ENCODE measurements at regions not wholly inside any gene's neighbourhood (a gene's known extent, or its start where the extent isn't known, plus 50 kb on each side); places are given as distances from the start of the nearest gene placed in this dataset.

DNA sequence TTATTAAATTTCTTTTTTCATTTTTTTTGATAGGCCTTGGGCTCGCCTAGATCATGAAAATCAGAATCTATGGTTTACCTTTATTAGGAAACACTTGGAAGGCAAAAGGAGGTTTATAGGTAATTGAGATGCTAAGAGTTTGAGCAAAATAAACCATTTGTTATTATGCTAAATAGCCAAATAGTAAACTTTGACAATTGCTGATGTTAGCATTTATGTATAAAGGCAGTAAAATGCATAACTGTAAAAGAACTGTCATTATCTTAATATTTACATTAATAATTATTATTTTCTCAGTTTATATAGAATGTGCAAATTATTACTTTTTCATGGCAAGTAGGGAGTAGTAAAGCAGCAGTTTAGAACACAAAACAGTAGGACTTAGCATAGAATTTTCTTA, 1737.8 kb upstream of the PRR20A start:
- 92 to 95% methylated on average over 1 of the region's 1 CpG for WGBS, 2 donors
- no peak overlapping the region for H3K4me3 ChIP-seq (replicated peaks in 1 of 3)
- H3K4me1 ChIP-seq, result no peaks in the 10 kb centered on the region
- TF ChIP-seq, protein P1, sequence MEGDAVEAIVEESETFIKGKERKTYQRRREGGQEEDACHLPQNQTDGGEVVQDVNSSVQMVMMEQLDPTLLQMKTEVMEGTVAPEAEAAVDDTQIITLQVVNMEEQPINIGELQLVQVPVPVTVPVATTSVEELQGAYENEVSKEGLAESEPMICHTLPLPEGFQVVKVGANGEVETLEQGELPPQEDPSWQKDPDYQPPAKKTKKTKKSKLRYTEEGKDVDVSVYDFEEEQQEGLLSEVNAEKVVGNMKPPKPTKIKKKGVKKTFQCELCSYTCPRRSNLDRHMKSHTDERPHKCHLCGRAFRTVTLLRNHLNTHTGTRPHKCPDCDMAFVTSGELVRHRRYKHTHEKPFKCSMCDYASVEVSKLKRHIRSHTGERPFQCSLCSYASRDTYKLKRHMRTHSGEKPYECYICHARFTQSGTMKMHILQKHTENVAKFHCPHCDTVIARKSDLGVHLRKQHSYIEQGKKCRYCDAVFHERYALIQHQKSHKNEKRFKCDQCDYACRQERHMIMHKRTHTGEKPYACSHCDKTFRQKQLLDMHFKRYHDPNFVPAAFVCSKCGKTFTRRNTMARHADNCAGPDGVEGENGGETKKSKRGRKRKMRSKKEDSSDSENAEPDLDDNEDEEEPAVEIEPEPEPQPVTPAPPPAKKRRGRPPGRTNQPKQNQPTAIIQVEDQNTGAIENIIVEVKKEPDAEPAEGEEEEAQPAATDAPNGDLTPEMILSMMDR (IDR thresholded peaks at IDR 0.05), result no peak
- TF ChIP-seq POLR2A (IDR thresholded peaks at IDR 0.05), result no peak
- DNase-seq, result no peak
- H3K27ac ChIP-seq, result no peak overlapping the region
- no peaks in the 10 kb centered on the region for H3K36me3 ChIP-seq
- intact Hi-C loops (cut with DNase I), result no loop called here
- no peaks in the 10 kb centered on the region for H3K9me3 ChIP-seq
- H3K27me3 ChIP-seq, result no peaks in the 10 kb centered on the region

DNA sequence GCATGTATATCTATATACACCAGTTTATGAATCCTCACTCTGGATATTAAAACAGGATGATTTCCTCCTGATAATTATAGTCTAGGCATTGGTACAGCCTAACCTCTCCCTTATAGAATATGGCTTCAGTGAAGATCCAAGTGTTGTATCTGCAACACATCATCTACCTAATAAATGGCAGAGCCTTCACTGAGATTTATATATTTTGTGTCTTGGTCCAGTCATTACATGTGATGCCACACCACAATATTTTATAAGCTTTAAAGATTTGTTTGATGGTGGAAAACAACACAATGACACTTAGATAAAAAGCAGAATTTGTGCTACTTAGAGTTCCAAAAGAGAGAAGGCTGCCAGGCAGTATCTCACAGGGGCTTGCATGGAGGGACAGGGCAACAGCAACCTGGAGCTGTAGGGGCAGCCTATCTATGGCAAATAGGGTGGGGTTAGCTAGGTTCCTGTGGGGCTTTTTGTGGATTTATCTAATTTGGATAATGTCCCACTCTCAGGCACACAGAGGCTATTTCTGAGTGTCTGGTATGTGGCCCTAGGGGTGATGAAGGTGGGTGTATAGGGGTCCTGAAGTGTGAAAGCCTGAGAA, 1736.7 kb upstream of the PRR20A start:
- H3K9me3 ChIP-seq, result no peaks in the 10 kb centered on the region
- TF ChIP-seq POLR2A (IDR thresholded peaks at IDR 0.05), result no peak
- TF ChIP-seq, protein P1 (IDR thresholded peaks at IDR 0.05), result no peak
- DNase-seq, result no peak
- H3K27me3 ChIP-seq, result no peaks in the 10 kb centered on the region
- H3K36me3 ChIP-seq, result no peaks in the 10 kb centered on the region
- H3K4me1 ChIP-seq, result no peaks in the 10 kb centered on the region
- no peak overlapping the region for H3K27ac ChIP-seq
- no peak overlapping the region for H3K4me3 ChIP-seq (replicated peaks in 1 of 3)
- intact Hi-C loops (cut with DNase I), result no loop called here

DNA sequence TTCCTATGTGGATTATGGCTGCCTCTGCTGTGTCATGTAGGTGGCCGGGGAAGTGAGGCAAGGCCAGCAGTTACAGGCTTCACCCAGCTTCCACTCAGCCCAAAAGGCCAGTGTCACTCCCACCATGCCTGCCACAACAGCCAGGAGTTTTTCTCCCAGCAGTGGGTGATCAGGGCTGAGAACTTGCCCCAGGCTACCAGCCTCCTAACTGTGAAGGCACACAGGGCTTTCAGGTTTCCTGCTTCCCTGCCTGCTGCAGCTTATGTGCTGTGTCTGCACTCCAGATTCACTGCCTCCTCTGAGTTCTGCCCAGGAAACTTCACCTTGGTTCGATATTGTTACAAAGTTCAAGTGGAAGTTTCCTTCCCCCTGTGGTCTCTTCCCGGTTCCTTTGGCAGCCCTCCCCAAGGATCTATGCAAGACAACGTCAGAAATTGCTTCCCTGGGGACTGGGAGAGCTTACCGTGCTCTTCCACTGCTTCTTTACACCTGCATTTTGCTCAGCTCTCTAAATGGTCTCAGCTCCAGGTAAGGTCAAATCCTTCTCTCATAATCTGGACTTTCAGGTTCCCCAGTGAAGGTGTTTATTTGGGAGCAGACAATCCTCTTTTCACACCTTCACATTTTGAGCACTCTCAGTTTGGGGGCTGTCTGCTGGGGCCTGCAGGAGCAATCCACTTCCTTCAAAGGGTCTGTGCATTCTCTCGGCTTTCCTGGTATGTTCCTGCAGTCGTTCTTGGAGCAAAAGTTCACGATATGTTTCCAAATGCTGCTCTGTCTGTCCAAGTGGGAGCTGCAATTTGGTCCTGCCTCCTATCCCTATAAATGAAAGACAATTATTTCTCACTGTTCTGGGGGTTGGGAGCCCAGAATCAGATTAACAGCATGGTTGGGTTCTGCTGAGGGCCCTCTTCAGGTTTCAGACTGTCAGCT, 1730.1 kb upstream of the PRR20A start:
- Histone ChIP-seq H3K4me3 (replicated peaks in 1 of 3) (no peak overlapping the region), H3K27ac (no peak overlapping the region), H3K9me3 (no peaks in the 10 kb centered on the region), H3K36me3 (no peaks in the 10 kb centered on the region), H3K27me3 (no peaks in the 10 kb centered on the region), H3K4me1 (no peaks in the 10 kb centered on the region)
- DNase-seq, result no peak
- TF ChIP-seq, protein P1 (IDR thresholded peaks at IDR 0.05), result no peak
- TF ChIP-seq POLR2A (IDR thresholded peaks at IDR 0.05), result no peak
- 30 to 42% methylated on average over 8 of the region's 8 CpGs for WGBS, 2 donors
- intact Hi-C loops (cut with DNase I), result no loop called here

DNA sequence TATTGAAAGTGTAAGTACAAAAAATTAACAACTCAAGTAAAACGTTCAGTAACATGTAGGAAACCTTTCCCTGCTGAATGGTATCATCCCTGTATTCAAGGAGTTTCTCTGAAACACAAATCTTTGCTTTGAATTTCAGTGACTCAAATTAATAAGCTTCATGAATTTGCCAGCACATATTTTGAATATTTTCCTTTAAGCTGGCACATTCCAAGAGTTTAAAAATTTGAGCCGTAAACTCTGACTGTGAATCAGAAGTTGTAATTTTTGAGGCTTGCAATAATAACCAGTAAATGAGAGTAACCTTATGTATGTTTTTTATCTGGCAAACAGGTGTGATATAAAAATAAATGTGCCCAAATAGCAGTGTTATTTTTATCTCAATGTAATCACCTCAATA, 1722.6 kb upstream of the PRR20A start:
- H3K9me3 ChIP-seq, result no peaks in the 10 kb centered on the region
- H3K4me1 ChIP-seq, result no peaks in the 10 kb centered on the region
- WGBS, 2 donors, result 78% methylated on average over 2 of the region's 2 CpGs
- H3K27ac ChIP-seq, result no peak overlapping the region
- no peak overlapping the region for H3K4me3 ChIP-seq (replicated peaks in 1 of 3)
- H3K27me3 ChIP-seq, result no peaks in the 10 kb centered on the region
- intact Hi-C loops (cut with DNase I), result no loop called here
- no peak for TF ChIP-seq POLR2A (IDR thresholded peaks at IDR 0.05)
- TF ChIP-seq, protein P1 (IDR thresholded peaks at IDR 0.05), result no peak
- DNase-seq, result no peak
- no peaks in the 10 kb centered on the region for H3K36me3 ChIP-seq

DNA sequence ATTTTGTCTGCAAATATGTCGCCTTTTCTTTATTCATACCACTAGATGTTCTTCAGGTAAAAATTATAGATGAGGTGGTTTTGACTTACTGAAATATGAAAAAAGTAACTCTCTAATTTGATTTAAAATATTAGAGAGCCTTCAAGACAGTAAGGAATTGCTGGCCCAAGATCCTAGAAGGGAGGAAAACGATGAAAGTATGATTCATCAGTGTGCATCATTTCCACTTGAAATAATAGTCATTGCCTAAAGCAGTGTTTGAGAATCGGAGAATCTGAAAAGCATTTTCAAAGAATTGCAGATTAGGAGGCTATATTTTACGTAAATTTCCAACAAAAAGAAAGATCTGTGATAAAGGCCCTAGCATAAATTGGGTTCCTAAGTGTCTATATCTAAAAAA, 1707.9 kb upstream of the PRR20A start:
- WGBS, 2 donors, result 65% methylated on average over 4 of the region's 4 CpGs
- H3K4me1 ChIP-seq, result no peaks in the 10 kb centered on the region
- no peak overlapping the region for H3K4me3 ChIP-seq (replicated peaks in 1 of 3)
- no peaks in the 10 kb centered on the region for H3K27me3 ChIP-seq
- no peak overlapping the region for H3K27ac ChIP-seq
- H3K9me3 ChIP-seq, result no peaks in the 10 kb centered on the region
- no peaks in the 10 kb centered on the region for H3K36me3 ChIP-seq
- no peak for DNase-seq
- intact Hi-C loops (cut with DNase I), result no loop called here
- TF ChIP-seq, protein P1 (IDR thresholded peaks at IDR 0.05), result no peak
- TF ChIP-seq POLR2A (IDR thresholded peaks at IDR 0.05), result no peak

All from thyroid gland (tissue), 4 donors.